ENCODE measurements at regions not wholly inside any gene's neighbourhood (a gene's known extent, or its start where the extent isn't known, plus 50 kb on each side); places are given as distances from the start of the nearest gene placed in this dataset.

- TF ChIP-seq CTCF (conservative IDR thresholded peaks at IDR 0.05) (no peak), EZH2 (IDR thresholded peaks at IDR 0.05; ENCODE audit: low read depth) (no peak)
Measured at GRCh38 chr9:7580568-7580967, 219.0 kb downstream of the DMAC1 start.
